Osteocyte (in vitro differentiated cells): ENCODE measurements at regions not wholly inside any gene's neighbourhood (a gene's known extent, or its start where the extent isn't known, plus 50 kb on each side); places are given as distances from the start of the nearest gene placed in this dataset.

Experiments used
- DNase-seq: peaks from one replicate; pipeline ENCODE4 v3.0.0; 2021; ENCODE audit warnings: mixed read lengths; ENCODE audit not compliant: unreplicated experiment; ENCODE audit errors: extremely low spot score
- H3K27ac Mint-ChIP-seq: one replicate; pipeline ENCODE4 v1.8.0; 2021; ENCODE audit warnings: mild to moderate bottlenecking, mixed read lengths; ENCODE audit not compliant: unreplicated experiment
- H3K27me3 Mint-ChIP-seq: one replicate; pipeline ENCODE4 v1.8.0; 2021; ENCODE audit warnings: mixed read lengths; ENCODE audit not compliant: unreplicated experiment
- H3K36me3 Mint-ChIP-seq: one replicate; pipeline ENCODE4 v1.8.0; 2021; ENCODE audit warnings: mixed read lengths; ENCODE audit not compliant: unreplicated experiment
- H3K4me1 Mint-ChIP-seq: one replicate; pipeline ENCODE4 v1.8.0; 2021; ENCODE audit warnings: mixed read lengths; ENCODE audit not compliant: unreplicated experiment
- H3K4me3 Mint-ChIP-seq: one replicate; pipeline ENCODE4 v1.8.0; 2021; ENCODE audit warnings: mild to moderate bottlenecking, moderate library complexity, mixed read lengths; ENCODE audit not compliant: unreplicated experiment
- H3K9me3 Mint-ChIP-seq: one replicate; pipeline ENCODE4 v1.8.0; 2021; ENCODE audit warnings: mixed read lengths; ENCODE audit not compliant: unreplicated experiment
- CTCF ChIP-seq: fragments of 200-600 bp; sonication (generic); IDR thresholded peaks from 2 replicates; pipeline ENCODE4 v1.5.0; 2021; ENCODE audit warnings: antibody characterized with exemption, mild to moderate bottlenecking, moderate library complexity

DNA sequence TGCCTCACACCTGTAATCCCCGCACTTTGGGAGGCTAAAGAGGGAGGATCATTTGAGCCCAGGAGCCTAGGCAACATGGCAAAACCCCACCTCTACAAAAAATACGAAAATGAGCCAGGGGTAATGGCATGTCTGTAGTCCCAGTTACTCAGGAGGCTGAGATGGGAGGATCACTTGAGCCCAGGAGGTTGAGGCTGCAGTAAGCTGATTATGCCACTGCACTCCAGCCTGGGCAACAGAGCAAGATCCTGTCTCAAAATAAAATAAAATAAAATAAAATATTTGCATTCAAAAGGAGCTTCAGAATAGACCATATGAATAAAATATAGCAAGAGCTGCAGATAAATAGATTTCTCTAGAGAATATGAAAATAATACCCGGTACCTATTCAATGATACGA lies 71.5 kb upstream of the ATF7IP2 start:
- Mint-ChIP-seq H3K4me3 (no peak overlapping the region), H3K9me3 (peaks cover 5% of the 10 kb centered on the region), H3K4me1 (no peaks in the 10 kb centered on the region), H3K27me3 (no peaks in the 10 kb centered on the region), H3K27ac (no peak overlapping the region), H3K36me3 (no peaks in the 10 kb centered on the region)
- no peak for DNase-seq
- TF ChIP-seq CTCF = no peak

DNA sequence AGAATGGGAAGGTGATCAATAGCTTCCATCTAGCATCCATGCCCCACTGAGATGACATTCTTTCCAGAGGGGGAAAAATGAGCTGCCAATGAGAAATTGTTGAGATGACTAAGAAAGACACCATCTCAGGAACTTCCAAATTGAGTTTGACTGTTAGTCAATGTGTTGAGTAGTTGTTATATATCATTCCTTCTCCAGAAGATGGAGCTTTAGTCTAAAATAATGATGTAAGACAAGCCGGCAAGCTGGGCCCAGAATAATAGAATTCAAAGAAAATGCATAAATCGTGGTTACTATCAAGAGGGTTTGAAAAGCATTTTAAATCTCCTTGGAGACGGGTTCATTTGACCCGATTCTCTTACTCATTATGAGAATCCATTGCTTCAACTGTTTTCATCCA lies 71.0 kb upstream of the ATF7IP2 start:
- Mint-ChIP-seq H3K27me3 (no peaks in the 10 kb centered on the region), H3K4me1 (no peaks in the 10 kb centered on the region), H3K27ac (no peak overlapping the region), H3K4me3 (no peak overlapping the region), H3K36me3 (no peaks in the 10 kb centered on the region), H3K9me3 (peaks cover 5% of the 10 kb centered on the region)
- no peak for DNase-seq
- no peak for TF ChIP-seq CTCF

- H3K4me3 Mint-ChIP-seq = no peak overlapping the region
- H3K27ac Mint-ChIP-seq = no peak overlapping the region
- no peak for DNase-seq
- H3K27me3 Mint-ChIP-seq = no peaks in the 10 kb centered on the region
- no peak for TF ChIP-seq CTCF
- H3K36me3 Mint-ChIP-seq = no peaks in the 10 kb centered on the region
- no peaks in the 10 kb centered on the region for H3K9me3 Mint-ChIP-seq
- no peaks in the 10 kb centered on the region for H3K4me1 Mint-ChIP-seq
These were observed 68.3 kb upstream of the ATF7IP2 start for GRCh38 chr16:10317425-10318001.

DNA sequence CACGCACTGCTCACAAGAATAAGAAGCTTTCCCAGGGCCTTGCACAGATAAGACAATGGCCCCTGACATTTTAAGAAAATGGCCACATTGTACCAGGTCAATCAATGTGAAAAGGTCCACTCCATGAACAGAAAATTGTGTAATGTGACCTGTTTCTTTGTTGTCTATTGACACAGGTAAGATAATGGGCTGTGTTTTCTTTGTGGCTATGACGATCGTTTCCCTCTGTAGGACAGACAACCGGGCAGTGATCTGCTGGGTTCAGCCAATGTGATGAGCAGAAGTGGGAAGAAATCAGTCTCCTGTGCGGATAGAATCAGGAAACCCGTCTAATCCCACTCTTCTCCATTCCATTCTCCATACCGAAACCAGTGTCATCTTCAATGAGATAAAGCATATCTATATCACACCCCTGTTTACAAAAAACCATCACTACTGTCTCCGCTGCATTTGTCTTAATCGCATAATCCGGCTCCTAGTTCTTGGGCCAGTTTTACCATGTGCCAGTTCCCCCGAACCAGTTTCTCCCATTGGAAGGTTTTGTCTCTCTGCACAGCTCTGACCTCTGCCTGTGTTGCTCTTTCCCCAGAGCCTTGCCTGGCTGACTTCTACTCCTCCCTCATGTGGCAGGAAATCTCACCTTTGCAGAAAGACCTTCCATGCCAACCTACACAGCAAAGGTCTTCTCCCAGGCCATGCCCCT lies 66.9 kb upstream of the ATF7IP2 start:
- Mint-ChIP-seq H3K4me1 (no peaks in the 10 kb centered on the region), H3K27ac (no peak overlapping the region), H3K9me3 (no peaks in the 10 kb centered on the region), H3K36me3 (no peaks in the 10 kb centered on the region), H3K27me3 (no peaks in the 10 kb centered on the region), H3K4me3 (no peak overlapping the region)
- TF ChIP-seq CTCF = no peak
- DNase-seq = no peak

DNA sequence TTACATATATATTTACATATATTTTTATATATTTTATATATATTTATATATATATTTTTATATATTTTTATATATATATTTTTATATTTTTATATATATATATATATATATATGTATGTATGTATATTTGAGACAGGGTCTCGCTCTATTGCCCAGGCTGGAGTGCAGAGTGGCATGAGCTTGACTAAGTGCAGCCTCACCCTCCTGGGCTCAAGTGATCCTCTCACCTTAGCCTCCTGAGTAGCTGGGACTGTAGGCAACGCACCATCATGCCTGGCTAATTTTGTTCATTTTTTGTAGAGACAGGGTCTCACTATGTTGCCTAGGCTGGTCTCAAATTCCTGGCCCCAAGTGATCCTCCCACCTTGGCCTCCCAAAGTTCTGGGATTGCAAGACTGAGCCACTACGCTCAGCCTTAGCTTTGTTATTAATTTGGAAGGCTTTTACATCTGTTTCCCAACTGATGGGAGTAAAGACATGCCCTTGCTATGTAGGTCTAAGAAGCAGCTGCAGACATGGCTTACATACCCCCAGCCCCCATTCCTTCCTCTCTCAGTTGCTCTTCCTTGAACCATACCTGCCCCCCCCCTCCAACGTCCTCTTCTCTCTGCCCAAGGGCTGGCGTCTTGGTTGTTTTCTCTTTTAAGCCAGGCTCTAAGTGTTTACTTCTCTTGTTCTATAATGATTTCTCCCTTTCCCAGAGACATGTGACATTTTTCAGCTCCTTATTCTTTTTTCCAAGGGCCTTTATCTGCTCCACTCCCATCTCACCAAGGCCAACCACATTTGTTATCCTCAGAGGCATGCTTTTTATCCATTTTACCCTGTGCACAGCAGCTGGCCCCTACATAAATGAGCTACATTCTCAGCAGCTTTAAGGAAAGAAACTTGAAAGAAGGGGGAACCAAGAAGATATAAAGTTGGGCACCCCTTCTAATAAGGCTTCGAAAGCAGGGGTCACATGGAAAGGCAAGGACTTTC lies 64.2 kb upstream of the ATF7IP2 start:
- no peaks in the 10 kb centered on the region for H3K9me3 Mint-ChIP-seq
- H3K4me3 Mint-ChIP-seq = no peak overlapping the region
- no peaks in the 10 kb centered on the region for H3K4me1 Mint-ChIP-seq
- H3K36me3 Mint-ChIP-seq = no peaks in the 10 kb centered on the region
- DNase-seq = no peak
- H3K27ac Mint-ChIP-seq = no peak overlapping the region
- TF ChIP-seq CTCF = no peak
- H3K27me3 Mint-ChIP-seq = no peaks in the 10 kb centered on the region
